ENCODE measurements at regions not wholly inside any gene's neighbourhood (a gene's known extent, or its start where the extent isn't known, plus 50 kb on each side); places are given as distances from the start of the nearest gene placed in this dataset.

- no peak overlapping the region for H3K9ac ChIP-seq (ENCODE audit: low read length)
- no peaks in the 10 kb centered on the region for H3K9me3 ChIP-seq (ENCODE audit: control insufficient read depth, low read length)
- H3K4me3 ChIP-seq (ENCODE audit: low read length), result no peak overlapping the region
- no peaks in the 10 kb centered on the region for H3K27me3 ChIP-seq (replicated peaks; ENCODE audit: control insufficient read depth, insufficient read depth, low read length)
- no peaks in the 10 kb centered on the region for H3K36me3 ChIP-seq (ENCODE audit: control insufficient read depth, insufficient read depth, low read length, severe bottlenecking)
- DNase-seq (ENCODE audit: low read depth), result no peak
- H3K4me1 ChIP-seq (ENCODE audit: control insufficient read depth, insufficient read depth, low read length), result peaks cover 8% of the 10 kb centered on the region
Observed at GRCh38 chr13:44887515-44887914, 101.8 kb downstream of the NUFIP1 start.

- peak; percentile 67 for DNase-seq (ENCODE audit: low read depth)
- Histone ChIP-seq H3K36me3 (ENCODE audit: control insufficient read depth, insufficient read depth, low read length, severe bottlenecking) (no peaks in the 10 kb centered on the region), H3K4me3 (ENCODE audit: low read length) (no peak overlapping the region), H3K9ac (ENCODE audit: low read length) (no peak overlapping the region), H3K4me1 (ENCODE audit: control insufficient read depth, insufficient read depth, low read length) (peaks cover 8% of the 10 kb centered on the region), H3K27me3 (replicated peaks; ENCODE audit: control insufficient read depth, insufficient read depth, low read length) (no peaks in the 10 kb centered on the region), H3K9me3 (ENCODE audit: control insufficient read depth, low read length) (no peaks in the 10 kb centered on the region)
Observed at GRCh38 chr13:44884076-44884729, 105.1 kb downstream of the NUFIP1 start.

- H3K9me3 ChIP-seq (ENCODE audit: control insufficient read depth, low read length), result peaks cover 8% of the 10 kb centered on the region
- H3K9ac ChIP-seq (ENCODE audit: low read length), result no peak overlapping the region
- peak; percentile 56 for DNase-seq (ENCODE audit: low read depth)
- H3K27me3 ChIP-seq (replicated peaks; ENCODE audit: control insufficient read depth, insufficient read depth, low read length), result no peaks in the 10 kb centered on the region
- no peak overlapping the region for H3K4me3 ChIP-seq (ENCODE audit: low read length)
- H3K36me3 ChIP-seq (ENCODE audit: control insufficient read depth, insufficient read depth, low read length, severe bottlenecking), result no peaks in the 10 kb centered on the region
- peaks cover 7% of the 10 kb centered on the region for H3K4me1 ChIP-seq (ENCODE audit: control insufficient read depth, insufficient read depth, low read length)
Observed at GRCh38 chr13:44879452-44880058, 109.7 kb downstream of the NUFIP1 start.

GRCh38 chr13:44876782-44877324 lies 112.4 kb downstream of the NUFIP1 start:
- peaks cover 2% of the 10 kb centered on the region for H3K27me3 ChIP-seq (replicated peaks; ENCODE audit: control insufficient read depth, insufficient read depth, low read length)
- H3K9ac ChIP-seq (ENCODE audit: low read length), result no peak overlapping the region
- no peak overlapping the region for H3K4me3 ChIP-seq (ENCODE audit: low read length)
- DNase-seq (ENCODE audit: low read depth), result no peak
- peaks cover 8% of the 10 kb centered on the region for H3K9me3 ChIP-seq (ENCODE audit: control insufficient read depth, low read length)
- H3K36me3 ChIP-seq (ENCODE audit: control insufficient read depth, insufficient read depth, low read length, severe bottlenecking), result no peaks in the 10 kb centered on the region
- no peaks in the 10 kb centered on the region for H3K4me1 ChIP-seq (ENCODE audit: control insufficient read depth, insufficient read depth, low read length)

GRCh38 chr13:44874886-44875630 lies 114.2 kb downstream of the NUFIP1 start:
- DNase-seq (ENCODE audit: low read depth), result no peak
- H3K9me3 ChIP-seq (ENCODE audit: control insufficient read depth, low read length), result peaks cover 8% of the 10 kb centered on the region
- H3K36me3 ChIP-seq (ENCODE audit: control insufficient read depth, insufficient read depth, low read length, severe bottlenecking), result no peaks in the 10 kb centered on the region
- no peak overlapping the region for H3K4me3 ChIP-seq (ENCODE audit: low read length)
- peaks cover 6% of the 10 kb centered on the region for H3K27me3 ChIP-seq (replicated peaks; ENCODE audit: control insufficient read depth, insufficient read depth, low read length)
- H3K9ac ChIP-seq (ENCODE audit: low read length), result no peak overlapping the region
- no peaks in the 10 kb centered on the region for H3K4me1 ChIP-seq (ENCODE audit: control insufficient read depth, insufficient read depth, low read length)

- no peaks in the 10 kb centered on the region for H3K36me3 ChIP-seq (ENCODE audit: control insufficient read depth, insufficient read depth, low read length, severe bottlenecking)
- peaks cover 6% of the 10 kb centered on the region for H3K27me3 ChIP-seq (replicated peaks; ENCODE audit: control insufficient read depth, insufficient read depth, low read length)
- H3K4me1 ChIP-seq (ENCODE audit: control insufficient read depth, insufficient read depth, low read length), result no peaks in the 10 kb centered on the region
- peaks cover 8% of the 10 kb centered on the region for H3K9me3 ChIP-seq (ENCODE audit: control insufficient read depth, low read length)
- H3K4me3 ChIP-seq (ENCODE audit: low read length), result no peak overlapping the region
- H3K9ac ChIP-seq (ENCODE audit: low read length), result no peak overlapping the region
- DNase-seq (ENCODE audit: low read depth), result no peak
Observed at GRCh38 chr13:44874176-44874575, 115.1 kb downstream of the NUFIP1 start.

GRCh38 chr13:44873461-44873860 lies 115.8 kb downstream of the NUFIP1 start:
- H3K36me3 ChIP-seq (ENCODE audit: control insufficient read depth, insufficient read depth, low read length, severe bottlenecking), result no peaks in the 10 kb centered on the region
- H3K9ac ChIP-seq (ENCODE audit: low read length), result no peak overlapping the region

GRCh38 chr13:44872751-44873150 lies 116.5 kb downstream of the NUFIP1 start:
- DNase-seq (ENCODE audit: low read depth), result no peak
- H3K9me3 ChIP-seq (ENCODE audit: control insufficient read depth, low read length), result peaks cover 8% of the 10 kb centered on the region
- H3K4me1 ChIP-seq (ENCODE audit: control insufficient read depth, insufficient read depth, low read length), result no peaks in the 10 kb centered on the region
- H3K4me3 ChIP-seq (ENCODE audit: low read length), result no peak overlapping the region
- H3K36me3 ChIP-seq (ENCODE audit: control insufficient read depth, insufficient read depth, low read length, severe bottlenecking), result no peaks in the 10 kb centered on the region
- H3K27me3 ChIP-seq (replicated peaks; ENCODE audit: control insufficient read depth, insufficient read depth, low read length), result peaks cover 6% of the 10 kb centered on the region
- H3K9ac ChIP-seq (ENCODE audit: low read length), result no peak overlapping the region

More at GRCh38 chr13:44873461-44873860, 115.8 kb downstream of the NUFIP1 start:
- Histone ChIP-seq H3K9me3 (ENCODE audit: control insufficient read depth, low read length) (peaks cover 8% of the 10 kb centered on the region), H3K27me3 (replicated peaks; ENCODE audit: control insufficient read depth, insufficient read depth, low read length) (peaks cover 6% of the 10 kb centered on the region), H3K4me1 (ENCODE audit: control insufficient read depth, insufficient read depth, low read length) (no peaks in the 10 kb centered on the region), H3K4me3 (ENCODE audit: low read length) (no peak overlapping the region)
- no peak for DNase-seq (ENCODE audit: low read depth)

- no peak overlapping the region for H3K9ac ChIP-seq (ENCODE audit: low read length)
- H3K4me1 ChIP-seq (ENCODE audit: control insufficient read depth, insufficient read depth, low read length), result no peaks in the 10 kb centered on the region
- H3K27me3 ChIP-seq (replicated peaks; ENCODE audit: control insufficient read depth, insufficient read depth, low read length), result peaks cover 8% of the 10 kb centered on the region
- DNase-seq (ENCODE audit: low read depth), result no peak
- H3K9me3 ChIP-seq (ENCODE audit: control insufficient read depth, low read length), result no peaks in the 10 kb centered on the region
- no peak overlapping the region for H3K4me3 ChIP-seq (ENCODE audit: low read length)
- H3K36me3 ChIP-seq (ENCODE audit: control insufficient read depth, insufficient read depth, low read length, severe bottlenecking), result no peaks in the 10 kb centered on the region
Observed at GRCh38 chr13:44870456-44870929, 118.8 kb downstream of the NUFIP1 start.

- Histone ChIP-seq H3K9me3 (ENCODE audit: control insufficient read depth, low read length) (no peaks in the 10 kb centered on the region), H3K27me3 (replicated peaks; ENCODE audit: control insufficient read depth, insufficient read depth, low read length) (peaks cover 8% of the 10 kb centered on the region), H3K9ac (ENCODE audit: low read length) (no peak overlapping the region), H3K4me3 (ENCODE audit: low read length) (no peak overlapping the region), H3K4me1 (ENCODE audit: control insufficient read depth, insufficient read depth, low read length) (no peaks in the 10 kb centered on the region), H3K36me3 (ENCODE audit: control insufficient read depth, insufficient read depth, low read length, severe bottlenecking) (no peaks in the 10 kb centered on the region)
- DNase-seq (ENCODE audit: low read depth), result no peak
Observed at GRCh38 chr13:44869167-44869566, 120.1 kb downstream of the NUFIP1 start.

GRCh38 chr13:44868397-44868796 lies 120.9 kb downstream of the NUFIP1 start:
- Histone ChIP-seq H3K4me3 (ENCODE audit: low read length) (no peak overlapping the region), H3K27me3 (replicated peaks; ENCODE audit: control insufficient read depth, insufficient read depth, low read length) (peaks cover 8% of the 10 kb centered on the region), H3K9ac (ENCODE audit: low read length) (no peak overlapping the region), H3K4me1 (ENCODE audit: control insufficient read depth, insufficient read depth, low read length) (no peaks in the 10 kb centered on the region), H3K36me3 (ENCODE audit: control insufficient read depth, insufficient read depth, low read length, severe bottlenecking) (no peaks in the 10 kb centered on the region), H3K9me3 (ENCODE audit: control insufficient read depth, low read length) (no peaks in the 10 kb centered on the region)
- no peak for DNase-seq (ENCODE audit: low read depth)
